ENCODE measurements at regions not wholly inside any gene's neighbourhood (a gene's known extent, or its start where the extent isn't known, plus 50 kb on each side); places are given as distances from the start of the nearest gene placed in this dataset.

GRCh38 chr13:106630162-106630561 is 62.2 kb upstream of the ARGLU1 start:
- no peak for TF ChIP-seq CTCF (IDR thresholded peaks at IDR 0.05)
- no peak for TF ChIP-seq POLR2A (IDR thresholded peaks at IDR 0.05)
